ENCODE measurements at regions not wholly inside any gene's neighbourhood (a gene's known extent, or its start where the extent isn't known, plus 50 kb on each side); places are given as distances from the start of the nearest gene placed in this dataset.

DNA sequence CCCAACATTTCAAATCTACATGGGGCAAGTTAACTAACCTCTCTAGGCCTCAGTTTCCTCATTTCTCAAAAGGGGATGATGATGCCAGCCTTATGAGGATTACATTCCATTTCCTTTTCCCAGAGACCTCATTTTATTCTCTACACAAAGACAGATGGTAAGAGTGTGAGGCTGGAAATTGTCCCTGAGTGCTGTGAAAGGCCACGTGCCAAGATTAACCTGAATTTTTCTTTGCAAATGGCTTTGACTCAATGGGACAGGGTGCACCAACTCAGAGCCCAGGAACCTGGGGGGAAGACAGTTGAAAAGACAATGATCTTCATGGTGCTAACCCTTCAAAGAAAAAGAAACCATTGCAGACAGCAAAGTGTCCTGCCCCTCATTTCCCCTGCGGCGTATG lies 332.8 kb downstream of the TMEM114 start:
- TF ChIP-seq, protein P1, sequence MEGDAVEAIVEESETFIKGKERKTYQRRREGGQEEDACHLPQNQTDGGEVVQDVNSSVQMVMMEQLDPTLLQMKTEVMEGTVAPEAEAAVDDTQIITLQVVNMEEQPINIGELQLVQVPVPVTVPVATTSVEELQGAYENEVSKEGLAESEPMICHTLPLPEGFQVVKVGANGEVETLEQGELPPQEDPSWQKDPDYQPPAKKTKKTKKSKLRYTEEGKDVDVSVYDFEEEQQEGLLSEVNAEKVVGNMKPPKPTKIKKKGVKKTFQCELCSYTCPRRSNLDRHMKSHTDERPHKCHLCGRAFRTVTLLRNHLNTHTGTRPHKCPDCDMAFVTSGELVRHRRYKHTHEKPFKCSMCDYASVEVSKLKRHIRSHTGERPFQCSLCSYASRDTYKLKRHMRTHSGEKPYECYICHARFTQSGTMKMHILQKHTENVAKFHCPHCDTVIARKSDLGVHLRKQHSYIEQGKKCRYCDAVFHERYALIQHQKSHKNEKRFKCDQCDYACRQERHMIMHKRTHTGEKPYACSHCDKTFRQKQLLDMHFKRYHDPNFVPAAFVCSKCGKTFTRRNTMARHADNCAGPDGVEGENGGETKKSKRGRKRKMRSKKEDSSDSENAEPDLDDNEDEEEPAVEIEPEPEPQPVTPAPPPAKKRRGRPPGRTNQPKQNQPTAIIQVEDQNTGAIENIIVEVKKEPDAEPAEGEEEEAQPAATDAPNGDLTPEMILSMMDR (conservative IDR thresholded peaks at IDR 0.05), result no peak
- H3K27ac ChIP-seq, result no peak overlapping the region

DNA sequence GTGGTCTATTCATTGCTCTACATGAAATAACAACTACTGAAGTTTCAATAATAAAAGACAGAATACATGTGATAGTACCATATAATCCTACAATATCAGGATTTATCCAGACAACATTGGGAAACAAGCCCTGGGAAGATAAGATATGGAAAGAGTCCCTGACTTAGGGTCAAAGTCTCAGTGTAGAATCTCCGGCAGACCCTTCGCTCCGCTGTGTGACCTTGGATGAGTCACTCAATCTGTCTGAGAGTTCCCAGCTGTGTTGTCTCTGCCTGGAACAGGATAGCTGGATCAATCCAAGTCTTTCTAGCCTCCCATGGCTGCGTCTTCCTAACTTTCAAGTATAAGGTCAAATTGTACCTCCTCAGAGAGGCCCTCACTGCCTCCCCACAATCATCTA lies 335.9 kb downstream of the TMEM114 start:
- H3K27ac ChIP-seq, result no peak overlapping the region
- TF ChIP-seq, protein P1 (conservative IDR thresholded peaks at IDR 0.05), result no peak

DNA sequence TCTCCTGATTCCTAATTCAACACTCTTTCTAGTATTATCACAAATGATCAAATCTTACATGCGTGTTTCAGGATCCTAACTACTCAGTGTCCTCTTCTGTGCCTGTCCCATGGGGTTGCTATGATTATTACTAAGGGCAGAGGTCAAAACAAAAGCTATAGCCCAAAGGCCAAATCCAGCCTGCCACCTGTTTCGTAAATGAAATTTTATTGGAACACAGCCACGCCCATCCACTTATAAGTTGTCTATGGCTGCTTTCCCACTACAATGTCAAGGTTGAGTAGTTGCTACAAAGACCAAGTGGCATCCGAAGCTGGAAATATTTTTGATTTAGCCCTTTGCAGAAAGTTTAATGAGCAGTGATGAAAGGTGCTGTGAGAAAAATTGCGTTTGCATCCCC lies 336.6 kb downstream of the TMEM114 start:
- TF ChIP-seq, protein P1 (conservative IDR thresholded peaks at IDR 0.05), result no peak
- H3K27ac ChIP-seq, result no peak overlapping the region

DNA sequence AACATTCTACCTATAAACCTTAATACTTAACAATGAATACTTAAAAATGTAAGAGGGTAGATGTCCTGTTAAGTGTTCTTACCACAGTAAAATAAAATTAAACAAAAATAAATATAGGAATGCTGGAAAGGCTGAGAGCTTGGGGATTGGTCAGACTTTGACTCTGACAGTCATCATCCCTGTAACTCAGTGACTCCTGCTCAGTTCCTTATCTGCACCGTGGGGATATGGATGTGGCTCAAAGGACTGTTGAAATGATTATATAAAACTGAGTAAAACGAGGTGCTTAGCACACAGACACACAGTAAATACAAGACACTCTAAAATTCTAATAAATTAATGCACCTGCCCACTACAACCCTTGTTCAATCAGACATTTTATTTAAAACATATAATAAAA lies 338.6 kb downstream of the TMEM114 start:
- TF ChIP-seq, protein P1 (conservative IDR thresholded peaks at IDR 0.05), result no peak
- no peak overlapping the region for H3K27ac ChIP-seq

DNA sequence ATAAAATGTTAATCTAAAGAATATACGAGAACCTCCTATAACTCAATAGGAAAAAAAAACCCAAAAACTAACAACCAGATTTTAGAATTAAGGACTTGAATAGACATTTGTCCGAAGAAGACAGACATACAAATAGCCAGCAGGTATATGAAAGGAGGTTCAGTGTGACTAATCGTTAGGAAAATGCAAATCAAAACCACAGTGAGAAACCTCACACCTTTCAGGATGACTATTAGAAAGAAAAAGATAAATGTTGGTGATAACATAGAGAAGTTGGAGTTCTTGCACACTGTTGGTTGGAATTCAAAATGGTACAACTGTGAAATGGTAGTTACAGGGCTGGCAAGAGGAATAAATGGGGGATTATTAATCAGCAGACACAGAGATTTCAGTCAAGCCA lies 339.0 kb downstream of the TMEM114 start:
- TF ChIP-seq, protein P1 (conservative IDR thresholded peaks at IDR 0.05), result no peak
- no peak overlapping the region for H3K27ac ChIP-seq

DNA sequence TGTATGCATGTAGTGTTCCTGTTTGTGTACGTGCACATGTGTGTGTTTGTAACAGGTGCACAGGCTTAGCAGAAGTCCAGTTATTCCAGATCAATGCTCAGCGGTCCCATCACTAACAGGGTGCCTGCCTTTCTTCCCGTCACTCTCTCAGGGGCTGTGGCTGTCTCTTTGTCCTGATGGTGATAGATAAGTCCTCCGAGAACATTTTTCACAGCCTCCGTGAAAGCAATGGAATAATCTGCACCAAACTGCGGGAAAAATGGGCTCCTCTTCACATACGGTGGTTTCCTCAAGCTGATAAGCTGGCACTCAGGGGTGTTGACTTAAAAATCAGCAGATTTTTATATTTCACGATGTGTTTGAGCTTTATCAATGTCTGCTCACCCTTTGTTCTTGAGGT lies 342.3 kb downstream of the TMEM114 start:
- TF ChIP-seq, protein P1 (conservative IDR thresholded peaks at IDR 0.05), result no peak
- no peak overlapping the region for H3K27ac ChIP-seq

DNA sequence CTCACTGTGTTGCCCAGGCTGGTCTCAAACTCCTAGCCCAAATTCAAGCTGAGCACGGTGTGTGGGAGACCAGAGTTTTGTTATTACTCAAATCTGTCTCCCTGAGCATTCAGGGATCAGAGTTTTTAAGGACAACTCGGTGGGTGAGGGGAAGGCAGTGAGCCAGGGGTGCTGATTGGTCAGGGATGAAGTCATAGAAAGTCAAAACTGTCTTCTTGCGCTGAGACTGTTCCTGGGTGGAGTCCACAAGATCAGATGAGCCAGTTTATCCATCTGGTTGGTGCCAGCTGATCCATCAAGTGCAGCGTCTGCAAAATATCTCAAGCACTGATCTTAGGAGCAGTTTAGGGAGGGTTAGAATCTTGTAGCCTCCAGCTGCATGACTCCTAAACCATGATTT lies 346.3 kb downstream of the TMEM114 start:
- TF ChIP-seq, protein P1 (conservative IDR thresholded peaks at IDR 0.05), result no peak
- H3K27ac ChIP-seq, result no peak overlapping the region

DNA sequence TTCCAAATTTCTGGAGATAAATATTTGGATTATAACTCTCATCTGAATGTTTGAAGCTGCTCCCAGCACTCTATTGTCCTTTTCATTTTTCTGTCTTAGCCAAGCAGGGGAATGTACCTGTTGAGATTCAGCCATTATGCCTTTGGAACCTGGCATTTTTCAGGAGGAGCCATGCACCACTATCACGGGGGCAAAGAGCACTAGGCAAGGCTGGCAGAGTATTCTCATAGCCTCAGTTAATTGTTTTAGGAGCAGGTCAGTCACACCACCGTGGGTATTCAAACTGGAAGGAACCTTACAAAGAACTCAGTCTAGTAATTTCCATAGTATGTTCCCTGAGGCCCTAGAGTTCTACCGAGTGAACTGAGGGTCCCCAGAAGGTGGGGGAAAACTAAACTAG lies 348.9 kb downstream of the TMEM114 start:
- TF ChIP-seq, protein P1 (conservative IDR thresholded peaks at IDR 0.05), result no peak
- no peak overlapping the region for H3K27ac ChIP-seq
